ENCODE measurements at regions not wholly inside any gene's neighbourhood (a gene's known extent, or its start where the extent isn't known, plus 50 kb on each side); places are given as distances from the start of the nearest gene placed in this dataset.
"Not testable (repeated sequence)": the region's sequence is repeated elsewhere in the genome, so short reads cannot be mapped to it uniquely, and the experiment has no call there.

GRCh38 chr12:31216479-31216878 lies 109.5 kb downstream of the SINHCAF start:
- no peaks in the 10 kb centered on the region for H3K79me2 ChIP-seq (ENCODE audit: control insufficient read depth, insufficient read depth, low read length, unreplicated experiment)
- H3K36me3 ChIP-seq (ENCODE audit: insufficient read depth, low read length) = no peaks in the 10 kb centered on the region
- H3K4me3 ChIP-seq (ENCODE audit: low read depth, low read length) = no peak overlapping the region
- H2AFZ ChIP-seq (ENCODE audit: low read length, unreplicated experiment) = no peak overlapping the region
- peaks cover 87% of the 10 kb centered on the region for H3K27me3 ChIP-seq (ENCODE audit: insufficient read depth, low read length)
- H3K4me1 ChIP-seq (ENCODE audit: control insufficient read depth, insufficient read depth, low read length, unreplicated experiment) = no peaks in the 10 kb centered on the region
- no peak overlapping the region for H3K27ac ChIP-seq (ENCODE audit: low read depth, low read length)

GRCh38 chr12:31217356-31218130 lies 108.4 kb downstream of the SINHCAF start:
- H2AFZ ChIP-seq (ENCODE audit: low read length, unreplicated experiment) = no peak overlapping the region
- no peak overlapping the region for H3K4me3 ChIP-seq (ENCODE audit: low read depth, low read length)
- H3K27me3 ChIP-seq (ENCODE audit: insufficient read depth, low read length) = peaks cover 89% of the 10 kb centered on the region
- no peaks in the 10 kb centered on the region for H3K36me3 ChIP-seq (ENCODE audit: insufficient read depth, low read length)
- H3K79me2 ChIP-seq (ENCODE audit: control insufficient read depth, insufficient read depth, low read length, unreplicated experiment) = no peaks in the 10 kb centered on the region
- no peak overlapping the region for H3K27ac ChIP-seq (ENCODE audit: low read depth, low read length)
- no peaks in the 10 kb centered on the region for H3K4me1 ChIP-seq (ENCODE audit: control insufficient read depth, insufficient read depth, low read length, unreplicated experiment)

- no peak overlapping the region for H2AFZ ChIP-seq (ENCODE audit: low read length, unreplicated experiment)
- H3K27me3 ChIP-seq (ENCODE audit: insufficient read depth, low read length) = peaks cover 85% of the 10 kb centered on the region
- no peaks in the 10 kb centered on the region for H3K36me3 ChIP-seq (ENCODE audit: insufficient read depth, low read length)
- H3K79me2 ChIP-seq (ENCODE audit: control insufficient read depth, insufficient read depth, low read length, unreplicated experiment) = no peaks in the 10 kb centered on the region
- H3K27ac ChIP-seq (ENCODE audit: low read depth, low read length) = no peak overlapping the region
- no peak overlapping the region for H3K4me3 ChIP-seq (ENCODE audit: low read depth, low read length)
- no peaks in the 10 kb centered on the region for H3K4me1 ChIP-seq (ENCODE audit: control insufficient read depth, insufficient read depth, low read length, unreplicated experiment)
Measured at GRCh38 chr12:31218203-31219025, 107.5 kb downstream of the SINHCAF start.

- no peaks in the 10 kb centered on the region for H3K36me3 ChIP-seq (ENCODE audit: insufficient read depth, low read length)
- peaks cover 85% of the 10 kb centered on the region for H3K27me3 ChIP-seq (ENCODE audit: insufficient read depth, low read length)
- no peak overlapping the region for H2AFZ ChIP-seq (ENCODE audit: low read length, unreplicated experiment)
- no peak overlapping the region for H3K27ac ChIP-seq (ENCODE audit: low read depth, low read length)
- no peaks in the 10 kb centered on the region for H3K79me2 ChIP-seq (ENCODE audit: control insufficient read depth, insufficient read depth, low read length, unreplicated experiment)
- no peaks in the 10 kb centered on the region for H3K4me1 ChIP-seq (ENCODE audit: control insufficient read depth, insufficient read depth, low read length, unreplicated experiment)
- no peak overlapping the region for H3K4me3 ChIP-seq (ENCODE audit: low read depth, low read length)
Measured at GRCh38 chr12:31219521-31219920, 106.4 kb downstream of the SINHCAF start.

GRCh38 chr12:31220061-31220460 lies 105.9 kb downstream of the SINHCAF start:
- H3K27me3 ChIP-seq (ENCODE audit: insufficient read depth, low read length) = peaks cover 83% of the 10 kb centered on the region
- H3K36me3 ChIP-seq (ENCODE audit: insufficient read depth, low read length) = no peaks in the 10 kb centered on the region
- no peak overlapping the region for H3K4me3 ChIP-seq (ENCODE audit: low read depth, low read length)
- H3K79me2 ChIP-seq (ENCODE audit: control insufficient read depth, insufficient read depth, low read length, unreplicated experiment) = no peaks in the 10 kb centered on the region
- no peak overlapping the region for H3K27ac ChIP-seq (ENCODE audit: low read depth, low read length)
- no peak overlapping the region for H2AFZ ChIP-seq (ENCODE audit: low read length, unreplicated experiment)
- no peaks in the 10 kb centered on the region for H3K4me1 ChIP-seq (ENCODE audit: control insufficient read depth, insufficient read depth, low read length, unreplicated experiment)

- no peak overlapping the region for H2AFZ ChIP-seq (ENCODE audit: low read length, unreplicated experiment)
- H3K27ac ChIP-seq (ENCODE audit: low read depth, low read length) = no peak overlapping the region
- no peaks in the 10 kb centered on the region for H3K79me2 ChIP-seq (ENCODE audit: control insufficient read depth, insufficient read depth, low read length, unreplicated experiment)
- no peaks in the 10 kb centered on the region for H3K36me3 ChIP-seq (ENCODE audit: insufficient read depth, low read length)
- H3K27me3 ChIP-seq (ENCODE audit: insufficient read depth, low read length) = peaks cover 78% of the 10 kb centered on the region
- no peaks in the 10 kb centered on the region for H3K4me1 ChIP-seq (ENCODE audit: control insufficient read depth, insufficient read depth, low read length, unreplicated experiment)
- no peak overlapping the region for H3K4me3 ChIP-seq (ENCODE audit: low read depth, low read length)
Measured at GRCh38 chr12:31220633-31221550, 105.1 kb downstream of the SINHCAF start.

GRCh38 chr12:31221551-31221945 lies 104.4 kb downstream of the SINHCAF start:
- Histone ChIP-seq H3K4me3 (ENCODE audit: low read depth, low read length) (no peak overlapping the region), H2AFZ (ENCODE audit: low read length, unreplicated experiment) (no peak overlapping the region), H3K4me1 (ENCODE audit: control insufficient read depth, insufficient read depth, low read length, unreplicated experiment) (no peaks in the 10 kb centered on the region), H3K27ac (ENCODE audit: low read depth, low read length) (no peak overlapping the region), H3K27me3 (ENCODE audit: insufficient read depth, low read length) (peaks cover 72% of the 10 kb centered on the region), H3K36me3 (ENCODE audit: insufficient read depth, low read length) (no peaks in the 10 kb centered on the region), H3K79me2 (ENCODE audit: control insufficient read depth, insufficient read depth, low read length, unreplicated experiment) (no peaks in the 10 kb centered on the region)

- H3K4me1 ChIP-seq (ENCODE audit: control insufficient read depth, insufficient read depth, low read length, unreplicated experiment) = no peaks in the 10 kb centered on the region
Measured at GRCh38 chr12:31222620-31223222, 103.2 kb downstream of the SINHCAF start.

GRCh38 chr12:31223640-31224039 lies 102.3 kb downstream of the SINHCAF start:
- H2AFZ ChIP-seq (ENCODE audit: low read length, unreplicated experiment); H3K36me3 ChIP-seq (ENCODE audit: insufficient read depth, low read length); H3K4me3 ChIP-seq (ENCODE audit: low read depth, low read length); H3K79me2 ChIP-seq (ENCODE audit: control insufficient read depth, insufficient read depth, low read length, unreplicated experiment); H3K4me1 ChIP-seq (ENCODE audit: control insufficient read depth, insufficient read depth, low read length, unreplicated experiment); H3K27ac ChIP-seq (ENCODE audit: low read depth, low read length): not testable (repeated sequence)
- H3K27me3 ChIP-seq (ENCODE audit: insufficient read depth, low read length) = peaks cover 51% of the 10 kb centered on the region

More at GRCh38 chr12:31222620-31223222, 103.2 kb downstream of the SINHCAF start:
- Histone ChIP-seq H3K27me3 (ENCODE audit: insufficient read depth, low read length) (peaks cover 60% of the 10 kb centered on the region), H3K4me3 (ENCODE audit: low read depth, low read length) (no peak overlapping the region), H3K27ac (ENCODE audit: low read depth, low read length) (no peak overlapping the region), H3K36me3 (ENCODE audit: insufficient read depth, low read length) (no peaks in the 10 kb centered on the region), H2AFZ (ENCODE audit: low read length, unreplicated experiment) (no peak overlapping the region), H3K79me2 (ENCODE audit: control insufficient read depth, insufficient read depth, low read length, unreplicated experiment) (no peaks in the 10 kb centered on the region)

Data from ACC112 (cell line).